ENCODE measurements at regions not wholly inside any gene's neighbourhood (a gene's known extent, or its start where the extent isn't known, plus 50 kb on each side); places are given as distances from the start of the nearest gene placed in this dataset.

DNA sequence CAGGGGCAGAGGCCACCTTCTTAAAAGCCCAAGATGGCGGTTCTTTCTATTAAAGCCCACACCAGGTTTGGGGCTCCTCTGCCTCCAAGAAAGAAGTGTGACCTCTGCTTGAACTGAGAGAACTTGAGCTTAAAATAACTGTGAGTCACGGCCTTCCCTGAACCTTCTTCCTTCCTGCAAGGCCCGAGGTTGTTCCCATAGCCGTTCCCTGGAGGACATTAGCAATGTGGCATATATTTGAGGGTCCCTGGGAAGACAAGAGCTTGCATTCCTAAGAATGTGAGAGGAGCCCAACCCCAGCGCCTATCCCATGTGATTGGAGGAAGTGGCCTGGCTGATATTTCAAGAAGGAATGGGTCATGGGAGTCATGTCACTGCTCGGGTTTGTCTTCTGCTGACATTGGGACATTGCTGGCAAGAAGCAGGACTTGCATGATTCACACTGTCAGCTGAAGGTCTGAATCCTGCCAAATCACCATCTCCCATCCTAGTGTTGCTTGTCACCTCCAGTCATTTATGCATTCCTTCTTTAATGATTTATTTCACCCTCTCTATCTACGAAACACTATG, 168.1 kb downstream of the TRIB2 start:
- Histone ChIP-seq H4K8ac (replicated peaks; ENCODE audit: insufficient read length, low read depth, low read length) (no peak overlapping the region), H2BK20ac (ENCODE audit: low read depth, low read length, poor library complexity, severe bottlenecking) (no peak overlapping the region), H2AFZ (ENCODE audit: low read length) (no peak overlapping the region), H3K4ac (ENCODE audit: low read depth, low read length) (no peak overlapping the region), H3K79me1 (ENCODE audit: insufficient read depth, low read depth, low read length, poor library complexity, severe bottlenecking) (no peaks in the 10 kb centered on the region), H2BK5ac (ENCODE audit: insufficient read length, low read length) (no peak overlapping the region), H4K91ac (ENCODE audit: insufficient read length, low read depth, low read length) (no peak overlapping the region), H2AK5ac (ENCODE audit: insufficient read length, low read length) (no peak overlapping the region), H3K27ac (ENCODE audit: insufficient read length, low read depth, low read length) (no peak overlapping the region), H3K23ac (ENCODE audit: insufficient read length, low read depth, low read length) (no peak overlapping the region), H4K20me1 (ENCODE audit: control insufficient read depth, insufficient read depth, insufficient read length) (no peaks in the 10 kb centered on the region), H2BK15ac (ENCODE audit: low read depth, low read length) (no peak overlapping the region), H3K4me1 (ENCODE audit: insufficient read depth, low read length) (no peaks in the 10 kb centered on the region; the same call in 1 of the 2 replicates), H4K5ac (ENCODE audit: insufficient read length, low read depth, low read length) (no peak overlapping the region), H3K79me2 (ENCODE audit: insufficient read depth, low read length) (no peaks in the 10 kb centered on the region), H3K9me3 (ENCODE audit: control insufficient read depth, low read depth, low read length) (no peaks in the 10 kb centered on the region), H3K56ac (ENCODE audit: insufficient read length, low read depth, low read length) (no peak overlapping the region), H3K14ac (ENCODE audit: insufficient read depth, low read length) (no peak overlapping the region), H3K23me2 (ENCODE audit: insufficient read length, low read depth, low read length, poor library complexity, severe bottlenecking) (no peaks in the 10 kb centered on the region), H3K27me3 (ENCODE audit: insufficient read depth, low read length) (no peaks in the 10 kb centered on the region; the same call in 1 of the 2 replicates), H3K18ac (ENCODE audit: insufficient read length, low read depth, low read length) (no peak overlapping the region), H3T11ph (ENCODE audit: low read length) (no peak overlapping the region), H3K4me2 (ENCODE audit: insufficient read depth, insufficient read length, low read length) (no peak overlapping the region), H2BK120ac (ENCODE audit: low read depth, low read length, poor library complexity, severe bottlenecking) (no peak overlapping the region), H3K9ac (ENCODE audit: extremely low read depth, insufficient read length, low read length) (no peak overlapping the region), H2BK12ac (ENCODE audit: insufficient read length, low read depth, low read length) (no peak overlapping the region)
- whole genome bisulfite sequencing (ENCODE audit: extremely low coverage, insufficient read length, low lambda C conversion rate): no CpG with 5 or more reads among the region's 7 CpGs
- H3K36me3 Mint-ChIP-seq (ENCODE audit: insufficient read depth in 1 of 3, low read depth in 3 of 3): no peaks in the 10 kb centered on the region
- no peaks in the 10 kb centered on the region for H3K27me3 Mint-ChIP-seq (ENCODE audit: low read depth)
- no peaks in the 10 kb centered on the region for H3K9me3 Mint-ChIP-seq
- no peak for DNase-seq
- TF ChIP-seq, protein P1, sequence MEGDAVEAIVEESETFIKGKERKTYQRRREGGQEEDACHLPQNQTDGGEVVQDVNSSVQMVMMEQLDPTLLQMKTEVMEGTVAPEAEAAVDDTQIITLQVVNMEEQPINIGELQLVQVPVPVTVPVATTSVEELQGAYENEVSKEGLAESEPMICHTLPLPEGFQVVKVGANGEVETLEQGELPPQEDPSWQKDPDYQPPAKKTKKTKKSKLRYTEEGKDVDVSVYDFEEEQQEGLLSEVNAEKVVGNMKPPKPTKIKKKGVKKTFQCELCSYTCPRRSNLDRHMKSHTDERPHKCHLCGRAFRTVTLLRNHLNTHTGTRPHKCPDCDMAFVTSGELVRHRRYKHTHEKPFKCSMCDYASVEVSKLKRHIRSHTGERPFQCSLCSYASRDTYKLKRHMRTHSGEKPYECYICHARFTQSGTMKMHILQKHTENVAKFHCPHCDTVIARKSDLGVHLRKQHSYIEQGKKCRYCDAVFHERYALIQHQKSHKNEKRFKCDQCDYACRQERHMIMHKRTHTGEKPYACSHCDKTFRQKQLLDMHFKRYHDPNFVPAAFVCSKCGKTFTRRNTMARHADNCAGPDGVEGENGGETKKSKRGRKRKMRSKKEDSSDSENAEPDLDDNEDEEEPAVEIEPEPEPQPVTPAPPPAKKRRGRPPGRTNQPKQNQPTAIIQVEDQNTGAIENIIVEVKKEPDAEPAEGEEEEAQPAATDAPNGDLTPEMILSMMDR (conservative IDR thresholded peaks at IDR 0.05): no peak
- no peak overlapping the region for H3K27ac Mint-ChIP-seq
- peaks cover 0 to 4% of the 10 kb centered on the region in 2 experiments; a peak in 1 of 4 replicates for H3K4me1 Mint-ChIP-seq
- H3K4me3 Mint-ChIP-seq: no peak overlapping the region
